ENCODE measurements at regions not wholly inside any gene's neighbourhood (a gene's known extent, or its start where the extent isn't known, plus 50 kb on each side); places are given as distances from the start of the nearest gene placed in this dataset.

DNA sequence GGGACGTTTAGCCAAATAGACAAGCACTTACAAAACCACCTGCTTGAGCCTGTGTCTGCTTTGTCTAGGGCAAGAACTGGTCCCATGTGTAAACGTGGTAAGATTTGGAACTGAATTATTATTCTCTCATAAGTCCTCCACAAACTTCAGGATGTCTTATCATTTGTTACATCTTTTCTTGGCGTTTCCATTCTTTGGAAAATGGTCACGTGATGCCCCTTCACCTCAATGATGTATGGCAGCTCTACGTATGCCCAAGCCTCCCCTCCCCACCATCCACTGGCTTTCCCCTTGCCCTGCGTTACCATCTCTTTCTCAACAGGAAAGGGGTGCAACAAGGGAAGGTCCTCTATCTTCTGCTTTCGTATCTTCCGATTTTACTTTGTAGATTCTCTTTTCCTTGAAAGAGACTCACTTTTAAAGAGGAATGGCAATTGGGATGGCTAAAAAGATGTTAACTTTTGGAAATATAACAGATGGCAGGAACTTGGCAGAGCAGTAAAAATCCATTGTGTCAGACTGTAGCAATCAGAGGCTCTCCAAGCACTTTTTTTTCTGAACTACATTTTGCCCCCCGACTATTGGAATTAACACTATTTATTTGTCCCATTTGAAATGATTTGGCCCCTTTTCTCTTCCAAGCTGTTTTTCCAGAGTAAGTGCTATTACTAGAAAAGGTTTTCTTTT, 117.6 kb downstream of the FAT3 start:
- WGBS (ENCODE audit: extremely low coverage, insufficient read length, low lambda C conversion rate), result no CpG with 5 or more reads among the region's 9 CpGs
- H3K36me3 Mint-ChIP-seq (ENCODE audit: insufficient read depth in 1 of 3, low read depth in 3 of 3), result peaks cover 0 to 3% (median 0%) of the 10 kb centered on the region in 3 experiments; a peak in 1 of 7 replicates

More for the DNA sequence above, 117.6 kb downstream of the FAT3 start:
- Histone ChIP-seq H3K14ac (ENCODE audit: insufficient read depth, low read length) (no peak overlapping the region), H3K27me3 (ENCODE audit: insufficient read depth, low read length) (0 out of 2 replicates have a peak, but pooled peaks cover 2% of the 10 kb centered on the region), H3K79me1 (ENCODE audit: insufficient read depth, low read depth, low read length, poor library complexity, severe bottlenecking) (no peaks in the 10 kb centered on the region), H4K91ac (ENCODE audit: insufficient read length, low read depth, low read length) (no peak overlapping the region), H3T11ph (ENCODE audit: low read length) (no peak overlapping the region), H3K4me2 (ENCODE audit: insufficient read depth, insufficient read length, low read length) (no peak overlapping the region), H3K18ac (ENCODE audit: insufficient read length, low read depth, low read length) (no peak overlapping the region), H2BK12ac (ENCODE audit: insufficient read length, low read depth, low read length) (no peak overlapping the region), H4K5ac (ENCODE audit: insufficient read length, low read depth, low read length) (no peak overlapping the region), H4K8ac (replicated peaks; ENCODE audit: insufficient read length, low read depth, low read length) (no peak overlapping the region), H2BK15ac (ENCODE audit: low read depth, low read length) (no peak overlapping the region), H2BK120ac (ENCODE audit: low read depth, low read length, poor library complexity, severe bottlenecking) (no peak overlapping the region), H3K79me2 (ENCODE audit: insufficient read depth, low read length) (peaks cover 5% of the 10 kb centered on the region; the same call in 1 of the 2 replicates), H3K9ac (ENCODE audit: extremely low read depth, insufficient read length, low read length) (no peak overlapping the region), H3K23ac (ENCODE audit: insufficient read length, low read depth, low read length) (peak overlapping the region; percentile 36), H3K4ac (ENCODE audit: low read depth, low read length) (no peak overlapping the region), H3K23me2 (ENCODE audit: insufficient read length, low read depth, low read length, poor library complexity, severe bottlenecking) (no peaks in the 10 kb centered on the region), H3K9me3 (ENCODE audit: control insufficient read depth, low read depth, low read length) (no peaks in the 10 kb centered on the region), H4K20me1 (ENCODE audit: control insufficient read depth, insufficient read depth, insufficient read length) (no peaks in the 10 kb centered on the region), H2AFZ (ENCODE audit: low read length) (no peak overlapping the region), H2AK5ac (ENCODE audit: insufficient read length, low read length) (no peak overlapping the region), H2BK20ac (ENCODE audit: low read depth, low read length, poor library complexity, severe bottlenecking) (no peak overlapping the region), H3K56ac (ENCODE audit: insufficient read length, low read depth, low read length) (no peak overlapping the region), H3K4me1 (ENCODE audit: insufficient read depth, low read length) (peaks cover 6% of the 10 kb centered on the region), H3K27ac (ENCODE audit: insufficient read length, low read depth, low read length) (no peak overlapping the region), H2BK5ac (ENCODE audit: insufficient read length, low read length) (no peak overlapping the region)
- Mint-ChIP-seq H3K9me3 (no peaks in the 10 kb centered on the region), H3K4me3 (no peak overlapping the region), H3K4me1 (peaks cover 21 to 23% of the 10 kb centered on the region in 2 experiments), H3K27me3 (ENCODE audit: low read depth) (no peaks in the 10 kb centered on the region), H3K27ac (peak overlapping the region in 1 of 3 experiments; percentile 58; a peak in 1 of 7 replicates)
- TF ChIP-seq, protein P1, sequence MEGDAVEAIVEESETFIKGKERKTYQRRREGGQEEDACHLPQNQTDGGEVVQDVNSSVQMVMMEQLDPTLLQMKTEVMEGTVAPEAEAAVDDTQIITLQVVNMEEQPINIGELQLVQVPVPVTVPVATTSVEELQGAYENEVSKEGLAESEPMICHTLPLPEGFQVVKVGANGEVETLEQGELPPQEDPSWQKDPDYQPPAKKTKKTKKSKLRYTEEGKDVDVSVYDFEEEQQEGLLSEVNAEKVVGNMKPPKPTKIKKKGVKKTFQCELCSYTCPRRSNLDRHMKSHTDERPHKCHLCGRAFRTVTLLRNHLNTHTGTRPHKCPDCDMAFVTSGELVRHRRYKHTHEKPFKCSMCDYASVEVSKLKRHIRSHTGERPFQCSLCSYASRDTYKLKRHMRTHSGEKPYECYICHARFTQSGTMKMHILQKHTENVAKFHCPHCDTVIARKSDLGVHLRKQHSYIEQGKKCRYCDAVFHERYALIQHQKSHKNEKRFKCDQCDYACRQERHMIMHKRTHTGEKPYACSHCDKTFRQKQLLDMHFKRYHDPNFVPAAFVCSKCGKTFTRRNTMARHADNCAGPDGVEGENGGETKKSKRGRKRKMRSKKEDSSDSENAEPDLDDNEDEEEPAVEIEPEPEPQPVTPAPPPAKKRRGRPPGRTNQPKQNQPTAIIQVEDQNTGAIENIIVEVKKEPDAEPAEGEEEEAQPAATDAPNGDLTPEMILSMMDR (conservative IDR thresholded peaks at IDR 0.05), result no peak
- DNase-seq, result no peak
